ENCODE measurements at regions not wholly inside any gene's neighbourhood (a gene's known extent, or its start where the extent isn't known, plus 50 kb on each side); places are given as distances from the start of the nearest gene placed in this dataset.

DNA sequence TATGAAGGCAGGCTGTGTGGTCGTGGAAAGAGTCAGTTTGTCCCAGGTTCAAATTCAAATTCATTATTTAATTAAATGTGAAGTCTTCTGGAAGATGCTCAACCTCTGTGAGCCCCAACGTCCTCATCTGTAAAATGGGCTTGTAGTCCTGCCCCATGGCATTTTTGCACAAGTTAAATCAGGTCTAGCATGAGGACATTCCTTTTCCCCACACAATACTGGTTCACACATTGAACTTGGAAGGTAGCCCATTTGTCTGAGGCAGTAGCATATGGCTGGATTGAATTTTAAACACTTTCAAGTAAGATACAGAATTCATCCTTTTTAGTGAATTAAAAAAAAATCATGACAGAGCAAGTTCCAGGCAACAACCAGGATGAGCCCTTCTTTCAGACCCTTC lies 665.4 kb upstream of the HS6ST1 start:
- no peaks in the 10 kb centered on the region for H3K36me3 ChIP-seq
- no peaks in the 10 kb centered on the region for H3K9me3 ChIP-seq (replicated peaks)
- no peak for DNase-seq
- H3K4me1 ChIP-seq, result peaks cover 8% of the 10 kb centered on the region
- no peak for TF ChIP-seq CTCF (IDR thresholded peaks at IDR 0.05; ENCODE audit: borderline replicate concordance)
- H3K27me3 ChIP-seq (ENCODE audit: low read depth), result peaks cover 20% of the 10 kb centered on the region
- no peak overlapping the region for H3K27ac ChIP-seq (replicated peaks)
- intact Hi-C loops (cut with micrococcal nuclease), result no loop called here
- no peak overlapping the region for H3K4me3 ChIP-seq

DNA sequence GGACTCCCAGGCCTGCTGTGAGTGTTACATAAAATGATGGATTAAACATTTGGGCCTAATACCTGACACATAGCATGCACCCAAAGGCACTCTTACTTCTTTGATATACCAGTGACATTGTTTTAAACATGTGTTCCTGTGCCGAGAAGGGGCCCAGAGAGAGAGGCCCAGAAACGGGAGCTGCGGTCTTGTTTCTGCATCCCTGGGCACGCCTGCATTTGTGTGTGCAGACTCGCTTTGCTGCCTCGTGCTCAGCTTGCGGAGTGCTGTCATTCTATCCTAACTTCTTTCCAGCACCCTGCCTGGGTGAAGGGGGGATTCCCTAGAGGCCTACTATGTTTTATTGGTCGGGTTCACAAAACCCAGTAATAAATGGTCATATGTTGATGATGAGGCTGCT lies 666.2 kb upstream of the HS6ST1 start:
- no peaks in the 10 kb centered on the region for H3K36me3 ChIP-seq
- intact Hi-C loops (cut with micrococcal nuclease), result no loop called here
- H3K27ac ChIP-seq (replicated peaks), result no peak overlapping the region
- TF ChIP-seq CTCF (IDR thresholded peaks at IDR 0.05; ENCODE audit: borderline replicate concordance), result no peak
- no peaks in the 10 kb centered on the region for H3K9me3 ChIP-seq (replicated peaks)
- DNase-seq, result no peak
- H3K4me3 ChIP-seq, result no peak overlapping the region
- peaks cover 23% of the 10 kb centered on the region for H3K27me3 ChIP-seq (ENCODE audit: low read depth)
- peaks cover 8% of the 10 kb centered on the region for H3K4me1 ChIP-seq

GRCh38 chr2:128986026-128986715 lies 667.5 kb upstream of the HS6ST1 start:
- H3K4me3 ChIP-seq, result no peak overlapping the region
- H3K9me3 ChIP-seq (replicated peaks), result no peaks in the 10 kb centered on the region
- no peak for DNase-seq
- H3K4me1 ChIP-seq, result peaks cover 8% of the 10 kb centered on the region
- H3K27ac ChIP-seq (replicated peaks), result no peak overlapping the region
- no peak for TF ChIP-seq CTCF (IDR thresholded peaks at IDR 0.05; ENCODE audit: borderline replicate concordance)
- peaks cover 16% of the 10 kb centered on the region for H3K27me3 ChIP-seq (ENCODE audit: low read depth)
- no peaks in the 10 kb centered on the region for H3K36me3 ChIP-seq
- intact Hi-C loops (cut with micrococcal nuclease), result no loop called here

- no peak for DNase-seq
- TF ChIP-seq CTCF (IDR thresholded peaks at IDR 0.05; ENCODE audit: borderline replicate concordance), result no peak
- Histone ChIP-seq H3K4me1 (peaks cover 8% of the 10 kb centered on the region), H3K27ac (replicated peaks) (no peak overlapping the region), H3K4me3 (no peak overlapping the region), H3K9me3 (replicated peaks) (peaks cover 3% of the 10 kb centered on the region), H3K36me3 (no peaks in the 10 kb centered on the region), H3K27me3 (ENCODE audit: low read depth) (peaks cover 19% of the 10 kb centered on the region)
- intact Hi-C loops (cut with micrococcal nuclease), result no loop called here
Observed at GRCh38 chr2:128986867-128987268, 668.2 kb upstream of the HS6ST1 start.

- H3K27me3 ChIP-seq (ENCODE audit: low read depth), result peaks cover 15% of the 10 kb centered on the region
- no peak overlapping the region for H3K27ac ChIP-seq (replicated peaks)
- no peaks in the 10 kb centered on the region for H3K36me3 ChIP-seq
- no peak for TF ChIP-seq CTCF (IDR thresholded peaks at IDR 0.05; ENCODE audit: borderline replicate concordance)
- H3K9me3 ChIP-seq (replicated peaks), result peaks cover 5% of the 10 kb centered on the region
- no peak overlapping the region for H3K4me3 ChIP-seq
- DNase-seq, result no peak
- intact Hi-C loops (cut with micrococcal nuclease), result no loop called here
- H3K4me1 ChIP-seq, result peaks cover 8% of the 10 kb centered on the region
Observed at GRCh38 chr2:128988326-128988725, 669.7 kb upstream of the HS6ST1 start.

Measured in left ventricle myocardium inferior (tissue), 1 donor.